ENCODE measurements at regions not wholly inside any gene's neighbourhood (a gene's known extent, or its start where the extent isn't known, plus 50 kb on each side); places are given as distances from the start of the nearest gene placed in this dataset.

DNA sequence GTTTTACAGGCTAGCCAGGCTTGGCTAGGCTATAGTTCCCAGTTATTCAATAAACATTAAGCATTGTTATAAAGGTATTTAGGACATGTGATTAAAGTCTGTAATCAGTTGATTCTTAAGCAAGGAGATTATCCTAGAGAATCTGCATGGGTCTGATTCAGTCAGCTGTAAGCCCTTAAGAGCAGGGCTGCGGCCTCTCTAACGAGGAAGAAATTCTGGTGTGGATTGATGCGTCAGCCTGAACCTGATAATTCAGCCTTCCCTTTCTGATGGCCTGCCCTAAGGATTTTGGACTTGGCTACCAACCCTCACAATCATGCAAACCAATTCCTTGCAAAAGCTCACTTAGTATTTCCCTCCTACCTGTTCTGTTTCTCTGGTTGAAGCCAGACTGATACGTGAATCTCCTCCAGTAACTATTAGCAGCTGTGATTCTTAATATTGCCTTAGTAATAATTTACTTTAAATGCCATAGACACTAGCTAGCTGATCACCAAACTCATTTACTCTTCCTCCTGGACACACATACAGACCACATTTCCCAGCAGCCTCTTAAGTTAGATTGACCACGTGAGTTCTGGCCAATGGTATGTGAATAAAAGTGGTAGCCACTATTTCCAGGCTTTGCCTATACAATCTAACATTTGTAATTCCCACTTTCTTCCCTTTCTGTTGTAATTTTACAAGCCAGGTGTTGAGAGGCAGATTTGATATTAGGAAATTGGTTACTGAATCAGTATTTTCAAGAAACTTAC is 678.0 kb upstream of the INTU start:
- DNase-seq, result no peak

DNA sequence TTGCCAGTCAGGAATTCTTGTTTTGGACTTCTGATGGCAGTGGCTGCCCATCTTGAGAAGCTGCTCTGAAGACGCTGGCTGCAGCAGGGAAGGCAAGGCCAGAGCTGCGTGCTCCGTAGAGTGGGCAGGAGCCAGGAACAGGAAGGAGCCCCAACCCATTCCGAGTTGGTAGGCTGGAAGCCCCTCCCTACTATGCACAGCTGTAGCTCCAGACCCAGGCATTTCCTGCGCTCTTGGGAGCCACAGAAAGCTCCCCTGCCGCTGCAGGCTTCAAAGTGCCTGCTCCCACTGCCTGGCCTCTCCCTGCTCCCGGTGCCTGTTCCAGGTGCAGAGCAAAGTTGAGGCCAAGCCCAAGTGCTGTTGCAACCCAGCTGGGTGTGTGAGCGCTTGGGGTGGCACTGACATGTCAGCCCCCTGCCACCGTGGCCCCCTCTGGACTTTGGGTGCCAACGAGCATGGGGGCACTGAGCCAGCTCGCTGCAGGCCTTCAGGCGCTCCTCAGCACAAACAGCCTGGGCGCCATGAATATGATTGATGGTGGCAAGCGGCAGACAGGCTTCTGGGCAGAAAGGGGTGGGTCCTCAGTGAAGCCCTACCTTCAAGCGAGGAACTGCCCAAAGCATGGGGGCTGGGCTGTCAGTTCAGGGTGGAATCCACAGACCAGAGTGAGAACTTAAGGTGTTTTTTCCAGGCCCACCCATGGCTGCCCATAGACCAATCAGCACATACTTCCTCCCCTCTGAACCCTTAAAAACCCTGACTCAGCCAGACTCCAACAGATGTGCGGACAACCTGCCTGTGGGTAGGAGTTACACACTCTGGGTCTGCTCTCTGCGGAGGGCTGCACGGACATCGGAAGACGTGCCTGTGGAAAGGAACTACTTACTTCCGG is 677.2 kb upstream of the INTU start:
- no peak for DNase-seq

DNA sequence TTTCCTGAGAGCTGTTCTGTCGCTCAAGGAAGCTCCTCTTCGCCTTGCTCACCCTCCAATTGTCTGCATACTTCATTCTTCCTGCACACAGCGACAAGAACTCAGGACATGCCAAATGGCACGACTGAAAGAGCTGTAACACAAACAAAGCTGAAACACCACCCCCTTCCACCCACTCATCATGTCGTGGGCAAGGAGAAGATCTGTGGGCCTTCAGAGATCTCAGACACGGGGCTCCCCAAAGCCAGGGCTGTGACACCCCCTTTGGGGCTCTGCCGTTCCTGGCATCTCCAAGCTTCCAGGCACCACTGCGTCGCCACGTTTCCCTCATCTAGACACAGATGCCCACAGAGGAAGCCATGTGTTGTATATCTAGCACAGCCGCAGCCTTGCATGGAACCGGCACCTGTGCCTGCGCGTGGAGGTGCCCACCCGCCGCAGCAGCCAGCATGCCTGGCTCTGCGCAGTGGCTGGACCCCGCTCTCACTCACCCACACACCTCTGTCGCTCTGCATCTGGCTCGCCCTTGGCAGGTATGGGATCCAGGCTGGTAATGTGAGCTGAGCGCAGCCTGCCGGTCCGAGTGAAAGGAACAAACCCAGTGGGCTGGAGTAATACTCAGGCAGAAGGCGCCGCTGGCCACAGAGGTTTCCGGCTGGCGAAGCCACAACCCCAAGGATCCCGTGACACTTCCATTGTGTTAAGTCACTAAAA is 676.4 kb upstream of the INTU start:
- no peak for DNase-seq

DNA sequence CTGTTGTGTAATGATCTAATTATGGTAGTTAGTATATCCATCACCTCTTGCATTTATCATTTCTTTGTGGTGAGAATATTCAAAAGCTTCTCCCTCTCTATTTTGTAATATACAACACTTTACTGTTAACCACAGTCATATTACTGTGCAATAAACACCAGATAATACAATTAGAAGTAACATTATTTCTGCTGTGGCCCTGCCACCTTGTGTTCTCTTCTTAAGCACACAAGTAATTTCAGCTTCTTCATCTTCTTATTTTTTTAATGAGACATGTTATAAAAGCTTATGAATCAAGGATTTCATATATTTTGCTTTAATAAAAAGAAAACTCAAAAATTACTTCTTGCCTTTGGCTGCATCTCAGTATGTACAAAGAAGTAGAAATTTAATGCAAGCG is 675.2 kb upstream of the INTU start:
- no peak for DNase-seq

DNA sequence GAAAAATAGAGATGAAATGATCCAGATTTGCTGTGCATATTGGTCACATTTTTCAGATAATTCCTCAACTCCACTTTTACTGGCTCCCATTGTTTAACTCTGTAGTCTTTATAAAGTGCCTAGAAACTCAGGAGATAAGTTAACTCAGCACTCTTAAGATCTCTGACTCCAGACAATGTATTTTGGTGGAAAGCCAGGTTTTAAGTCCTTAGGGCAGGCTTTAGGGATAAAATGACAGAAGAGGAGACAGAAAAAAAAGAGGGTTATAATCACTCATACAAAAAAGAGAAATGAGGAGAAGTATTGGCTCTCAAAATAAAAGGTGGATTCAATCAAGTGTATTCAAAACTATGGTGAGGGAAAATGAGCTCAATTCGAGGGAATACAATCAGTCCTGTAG is 674.8 kb upstream of the INTU start:
- DNase-seq, result no peak

DNA sequence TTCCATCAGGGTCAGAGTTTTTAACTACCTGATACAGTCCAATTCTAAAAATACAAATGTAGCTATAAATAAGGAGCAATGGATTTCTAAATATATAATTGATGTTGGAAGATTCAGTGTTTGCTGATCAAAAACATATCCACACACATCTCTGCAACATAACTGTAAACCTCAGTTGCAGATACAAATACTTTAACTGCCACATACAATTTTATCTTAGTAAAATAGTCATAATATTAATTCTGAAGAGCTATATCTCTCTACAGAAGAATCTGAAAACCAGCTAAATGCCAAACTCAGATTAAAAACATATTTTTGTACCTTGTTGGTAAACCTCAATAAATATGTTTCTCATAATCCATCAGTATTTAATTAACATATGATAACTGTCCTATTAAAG is 674.3 kb upstream of the INTU start:
- DNase-seq, result no peak

DNA sequence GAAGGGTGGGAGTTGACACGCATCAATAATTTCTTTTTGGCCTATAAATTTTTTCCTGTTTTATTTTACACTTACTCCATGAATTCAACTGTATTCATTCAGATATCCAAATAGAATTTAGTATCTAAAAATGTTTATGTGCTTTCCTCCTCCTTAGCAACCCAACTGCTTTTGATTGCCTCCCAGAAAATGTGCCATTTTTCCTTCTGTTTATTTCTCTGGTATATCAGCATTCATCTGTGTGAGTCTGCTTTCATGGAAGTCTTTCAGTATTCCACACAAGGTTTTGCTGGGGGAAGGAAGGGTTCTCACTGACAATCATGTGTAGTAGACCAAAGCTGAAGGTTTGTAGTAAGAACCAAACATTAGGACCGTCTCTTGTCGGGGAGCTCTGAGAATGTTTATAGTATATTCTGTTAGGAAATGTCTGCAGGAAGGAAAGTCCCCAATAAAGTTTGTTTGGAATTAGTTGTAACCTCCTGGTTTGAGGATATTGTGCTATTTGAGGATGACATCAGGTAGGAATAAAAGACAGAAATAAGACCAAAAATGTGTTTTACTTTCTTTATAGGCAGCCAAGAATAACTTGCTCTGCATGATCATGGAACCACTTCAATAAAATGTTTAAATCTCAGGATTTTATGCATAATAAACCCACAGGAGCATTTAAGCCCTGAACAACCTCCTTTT is 673.6 kb upstream of the INTU start:
- DNase-seq, result no peak

DNA sequence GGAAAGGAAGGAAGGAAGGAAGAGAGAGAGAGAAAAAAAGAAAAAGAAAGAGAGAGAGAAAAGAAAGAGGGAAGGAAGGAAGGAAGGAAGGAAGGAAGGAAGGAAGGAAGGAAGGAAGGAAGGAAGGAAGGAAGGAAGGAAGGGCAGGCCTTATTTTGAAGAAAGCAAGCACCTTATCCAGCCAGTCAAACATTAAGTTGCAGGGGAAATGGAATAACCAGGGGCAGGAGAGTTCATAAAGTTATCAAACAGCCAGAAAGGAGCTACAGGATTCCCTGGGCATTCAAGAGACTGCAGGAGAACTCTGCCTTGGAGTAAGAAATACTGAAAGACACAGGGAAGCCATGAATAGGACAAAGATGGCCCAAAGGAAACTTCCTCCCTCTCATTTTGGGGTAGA is 672.0 kb upstream of the INTU start:
- no peak for DNase-seq

DNA sequence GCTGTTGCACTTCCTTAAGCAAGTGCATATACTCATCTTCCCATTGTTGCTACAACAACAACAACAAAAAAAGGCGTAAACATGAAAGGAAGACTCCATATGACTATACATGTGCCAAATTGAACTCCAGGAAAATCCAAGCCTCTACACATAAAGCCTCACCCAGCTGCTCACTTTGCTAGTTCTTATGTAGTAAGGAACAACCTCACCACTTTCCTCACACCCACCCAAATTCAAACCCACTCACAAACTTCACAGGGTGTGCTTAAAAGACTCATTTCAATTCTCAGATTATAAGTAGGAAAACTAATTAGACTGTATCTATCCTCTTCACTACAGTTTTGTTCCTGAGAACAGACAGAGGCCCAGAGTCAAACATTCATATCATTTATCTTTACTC is 671.1 kb upstream of the INTU start:
- no peak for DNase-seq

DNA sequence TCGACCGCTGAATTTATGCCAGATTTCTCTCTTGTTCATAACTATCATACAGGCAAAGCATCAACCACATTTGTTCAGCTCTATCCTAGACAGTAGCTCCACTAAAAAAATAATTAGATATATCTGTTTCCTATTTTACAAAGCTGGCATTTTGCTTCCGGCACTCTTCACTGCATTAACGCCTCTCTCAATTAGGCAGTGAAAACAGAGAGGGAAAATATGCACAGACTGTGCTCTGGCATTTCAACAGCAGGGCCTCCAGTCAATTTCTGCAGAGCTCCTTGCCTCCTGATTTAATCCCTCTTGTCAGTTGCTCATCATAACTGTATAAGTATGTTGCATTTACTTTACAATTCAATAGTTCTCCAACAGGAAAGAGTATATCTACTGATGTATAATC is 666.9 kb upstream of the INTU start:
- DNase-seq, result no peak

DNA sequence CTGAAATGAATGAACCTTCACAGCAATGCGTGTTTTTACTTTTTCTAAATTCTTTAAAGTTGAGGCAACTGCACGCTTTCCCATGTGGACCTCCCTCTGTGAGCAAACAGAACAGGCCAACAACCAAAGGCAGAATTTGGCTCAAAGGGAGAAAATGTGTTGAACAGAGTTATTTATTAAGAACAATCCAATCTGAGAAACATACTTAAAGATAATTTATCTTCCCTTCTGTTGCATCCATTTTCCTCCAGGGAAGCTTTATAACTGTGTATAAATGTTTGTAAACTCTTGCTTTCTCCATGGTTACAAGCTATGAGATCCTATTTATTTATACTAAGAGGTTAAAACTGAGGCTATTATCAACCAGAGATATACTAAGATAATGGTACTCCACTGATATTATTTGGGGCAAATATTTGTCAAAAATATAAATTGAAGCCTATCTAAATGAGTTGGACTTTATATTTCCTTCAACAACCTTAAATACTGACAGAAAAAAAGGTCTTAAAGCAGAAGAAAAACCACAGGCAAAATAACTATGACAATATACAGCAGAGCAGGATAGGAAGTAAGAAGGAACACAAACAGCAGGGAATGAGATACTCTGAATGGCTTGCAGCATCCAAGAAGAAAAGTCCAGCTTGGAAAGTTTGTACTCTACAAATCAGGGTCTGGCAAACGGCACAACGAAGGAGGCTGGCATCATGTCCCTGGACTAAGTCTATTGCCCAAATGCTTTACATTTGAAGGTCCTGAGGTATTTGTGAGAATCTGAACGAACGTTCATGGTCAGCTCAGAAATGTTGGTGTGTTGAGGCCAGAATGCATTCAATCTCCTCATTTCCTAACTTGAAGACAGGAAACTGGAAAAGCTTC is 663.2 kb upstream of the INTU start:
- DNase-seq, result no peak

DNA sequence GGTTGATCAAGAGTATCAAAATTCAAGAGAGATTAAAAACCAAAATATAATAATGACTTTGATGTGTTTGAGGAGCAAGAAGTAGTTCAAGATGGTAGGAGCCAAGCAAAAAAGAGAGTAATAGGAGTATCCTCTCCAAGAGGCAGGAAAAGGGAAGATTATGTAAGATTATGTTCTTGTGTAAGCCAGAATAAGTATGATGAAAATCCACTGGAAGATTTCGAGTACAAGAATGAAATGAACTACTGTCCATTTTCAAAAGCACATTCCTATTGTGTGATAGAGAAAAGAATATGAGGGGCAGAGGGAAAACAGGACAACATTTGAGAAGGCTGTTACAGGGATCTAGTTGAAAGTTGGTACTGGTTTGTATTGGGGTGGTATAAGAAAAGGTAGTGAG is 659.6 kb upstream of the INTU start:
- no peak for DNase-seq

DNA sequence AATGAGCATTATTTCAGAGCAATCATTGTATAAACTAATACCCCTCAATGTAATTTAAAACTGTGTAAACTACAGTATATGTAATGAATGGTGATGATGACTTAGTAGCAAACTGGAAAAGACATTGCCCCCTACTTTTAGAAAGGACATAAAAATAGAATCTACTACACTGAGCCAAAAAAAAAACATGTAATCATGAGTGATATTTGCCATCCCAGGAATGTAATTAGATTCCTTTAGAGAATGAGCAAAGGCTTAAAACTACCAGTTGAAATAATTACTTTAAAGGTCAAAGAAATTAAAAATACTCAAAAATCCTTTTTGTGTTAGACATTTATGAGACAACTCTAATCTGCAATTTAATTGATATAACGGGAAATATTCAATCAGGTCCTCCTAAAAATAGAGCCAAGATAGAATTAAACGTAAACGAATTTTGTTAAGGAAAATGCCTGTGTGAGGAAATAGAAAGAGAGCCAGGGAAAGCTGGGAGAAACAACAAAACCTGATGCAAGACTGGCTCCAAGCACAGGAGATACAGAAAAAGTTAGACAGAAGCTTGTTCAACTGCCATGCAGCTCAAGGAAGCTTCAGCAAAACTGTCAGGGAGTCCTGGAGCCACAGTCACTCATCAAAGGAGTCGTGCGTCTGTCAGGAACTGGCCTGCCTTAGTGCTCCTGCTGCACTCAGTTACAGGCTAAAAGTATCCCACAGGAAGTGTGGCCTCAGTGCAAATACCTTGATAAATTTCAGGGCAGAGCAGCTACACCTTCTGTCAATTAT is 655.7 kb upstream of the INTU start:
- no peak for DNase-seq

DNA sequence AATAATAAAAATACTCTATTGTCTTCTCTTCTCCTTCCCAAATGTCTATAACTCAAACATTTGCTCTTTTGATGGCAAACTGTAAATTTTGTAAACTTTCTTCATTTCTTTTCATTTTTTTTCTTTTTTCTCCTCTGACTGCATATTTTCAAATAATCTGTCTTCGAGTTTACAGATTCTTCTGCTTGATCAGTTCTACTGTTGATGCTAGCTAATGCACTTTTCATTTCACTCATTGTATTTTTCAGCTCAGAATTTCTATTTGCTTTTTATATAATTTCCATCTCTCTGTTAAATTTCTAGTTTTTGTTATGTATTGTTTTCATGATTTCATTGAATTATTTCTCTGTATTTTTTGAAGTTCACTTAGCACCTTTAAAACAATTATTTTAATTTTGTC is 646.8 kb upstream of the INTU start:
- no peak for DNase-seq

DNA sequence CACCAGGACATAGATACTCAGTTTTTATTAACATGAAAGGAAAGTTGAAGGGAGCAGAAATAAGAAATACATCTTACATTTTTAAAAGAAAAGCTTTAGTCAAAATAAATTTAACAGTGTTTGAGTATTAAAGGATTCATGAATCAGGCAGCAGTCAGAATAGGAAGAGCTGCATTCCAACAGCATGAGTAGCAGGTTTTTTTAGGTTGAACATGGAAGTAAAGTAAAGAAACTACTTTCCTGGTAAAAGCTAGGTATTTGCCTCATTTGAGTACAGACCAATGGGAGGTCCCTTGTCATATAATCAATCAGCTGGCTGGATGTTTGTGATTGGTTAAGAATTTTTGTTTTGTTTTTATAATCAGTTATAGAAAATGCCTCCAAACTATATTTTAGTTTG is 645.9 kb upstream of the INTU start:
- DNase-seq, result no peak

DNA sequence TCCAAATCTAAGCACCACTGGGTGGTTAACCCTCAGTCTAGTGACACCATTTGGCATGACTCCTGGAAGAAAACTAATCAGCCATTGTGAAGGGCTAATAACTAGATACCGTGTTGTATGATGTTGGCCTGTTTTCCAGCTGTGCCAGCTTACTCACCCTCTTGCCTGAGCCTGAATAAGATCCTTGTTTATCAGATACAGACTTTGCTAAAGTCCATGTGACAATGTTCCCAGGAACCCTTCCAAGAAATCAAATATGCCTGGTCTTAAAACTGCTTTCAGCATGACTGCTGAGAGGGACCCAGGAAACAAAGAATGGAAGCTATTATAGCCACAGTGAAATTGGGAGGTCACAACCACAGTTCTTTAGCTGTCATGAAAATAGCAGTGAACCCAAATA is 640.8 kb upstream of the INTU start:
- DNase-seq, result no peak

DNA sequence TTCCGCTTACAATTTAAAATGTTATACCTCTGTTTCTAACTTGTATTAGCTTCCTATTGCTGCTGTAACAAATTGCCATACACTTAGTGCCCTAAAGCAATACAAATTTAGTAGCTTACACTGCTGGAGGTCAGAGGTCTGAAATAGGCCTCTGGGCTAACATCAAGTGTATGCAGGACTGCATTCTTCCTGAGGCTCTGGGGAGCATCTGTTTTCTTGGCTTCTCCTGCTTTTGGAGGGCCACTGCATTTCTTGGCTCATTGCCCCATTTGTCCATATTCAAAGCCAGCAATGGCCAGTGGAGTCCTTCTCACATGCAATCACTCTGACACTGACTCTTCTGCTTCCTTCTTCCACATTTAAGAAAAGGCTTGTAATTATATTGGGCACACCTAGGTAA is 639.8 kb upstream of the INTU start:
- no peak for DNase-seq

DNA sequence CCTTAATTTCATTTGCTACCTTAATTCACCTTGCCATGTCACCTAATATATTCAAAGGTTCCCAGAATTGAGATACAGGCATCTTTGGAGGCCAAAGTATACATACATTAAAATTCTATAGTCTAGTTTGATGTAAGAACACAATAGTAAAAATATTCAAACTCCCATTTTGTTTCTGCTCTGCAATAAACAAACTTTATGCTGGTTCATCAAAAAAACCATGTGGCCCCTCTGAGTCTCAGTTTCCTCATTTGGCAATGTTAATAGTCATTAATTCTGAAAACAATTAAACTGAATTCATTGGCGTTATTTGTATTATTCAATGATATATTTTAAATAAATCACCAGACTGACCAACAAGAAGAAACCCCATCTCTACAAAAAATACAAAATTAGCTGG is 639.4 kb upstream of the INTU start:
- DNase-seq, result no peak

DNA sequence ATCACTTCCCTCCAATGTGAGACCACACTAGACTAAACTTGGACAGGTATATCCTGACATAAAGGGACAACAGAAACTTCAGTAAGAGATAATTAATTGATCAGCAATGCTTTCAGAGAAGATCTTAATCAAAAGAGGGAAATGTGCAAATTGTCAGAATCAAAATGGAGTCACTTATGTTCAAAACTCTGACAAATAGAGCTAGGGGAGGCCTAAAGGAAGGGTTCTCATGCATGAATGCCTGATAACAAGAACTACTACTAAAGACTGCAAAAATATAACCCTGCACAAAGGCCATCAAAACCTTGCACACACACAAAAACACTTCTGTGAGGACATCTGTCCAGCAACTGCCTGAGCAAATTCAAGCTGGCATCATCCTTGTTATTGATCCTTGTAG is 637.5 kb upstream of the INTU start:
- DNase-seq, result no peak

DNA sequence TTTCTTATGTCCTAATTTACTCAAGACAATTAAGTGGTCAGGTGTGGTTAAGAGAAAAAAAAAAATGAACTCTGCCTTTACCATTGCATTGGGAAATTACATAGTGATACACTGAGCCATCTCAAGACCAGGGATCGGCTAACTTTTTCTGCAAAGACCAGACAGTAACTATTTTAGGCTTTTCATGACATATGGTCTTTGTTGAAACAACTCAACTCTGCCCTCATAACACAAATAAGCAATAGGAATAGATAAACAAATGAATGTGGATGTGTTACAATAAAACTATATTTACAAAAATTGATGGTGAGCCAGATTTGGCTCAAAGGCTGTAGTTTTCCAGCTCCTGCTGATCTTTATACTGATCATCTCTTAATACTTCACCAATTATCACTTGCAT is 632.6 kb upstream of the INTU start:
- DNase-seq, result no peak

DNA sequence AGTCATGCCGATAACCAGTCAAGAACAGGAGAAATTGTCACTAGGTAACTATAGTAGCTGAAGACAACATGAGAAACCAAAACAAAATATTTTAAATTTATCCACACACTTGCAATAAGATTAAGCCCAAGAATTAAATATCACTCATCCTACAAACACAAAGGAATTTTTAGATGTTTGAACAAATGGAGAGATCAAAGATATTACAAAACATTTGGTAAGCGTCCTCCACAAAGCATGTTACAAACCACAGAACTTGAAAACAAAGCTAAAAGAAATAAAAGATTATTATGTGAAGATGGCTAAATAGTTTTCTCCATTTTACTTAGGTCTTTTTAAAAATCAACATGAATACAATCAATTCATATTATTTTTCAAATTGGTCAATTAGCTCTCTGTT is 631.9 kb upstream of the INTU start:
- DNase-seq, result no peak

All from occipital lobe (tissue), 1 donor.